IMR-90 (cell line): ENCODE measurements at regions not wholly inside any gene's neighbourhood (a gene's known extent, or its start where the extent isn't known, plus 50 kb on each side); places are given as distances from the start of the nearest gene placed in this dataset.

Experiments
- ATAC-seq: fragments of 200-7000 bp; cut with Tn5 transposase; 2 replicates; pipeline ENCODE4 v1.9.1; 2020; ENCODE audit warnings: low read depth, mild to moderate bottlenecking, moderate library complexity
- BruUV-seq: library from RNA; stranded (reverse); fragments of 400-500 nt; replicated peaks from 2 replicates; lab custom pipeline; 2021; lab: Mats Ljungman, UMichigan
- CTCF ChIA-PET: fragments of 300-600 bp; formaldehyde crosslinking; extraction: SDS; loops from one replicate; lab custom pipeline; 2021; ENCODE audit warnings: antibody characterized with exemption; lab: Yijun Ruan, JAX
- POLR2A ChIA-PET: fragments of 300-600 bp; sonication (Branson Sonifier 250); formaldehyde crosslinking; loops from one replicate; lab custom pipeline; 2022; ENCODE audit warnings: antibody characterized with exemption; ENCODE audit not compliant: unreplicated experiment; lab: Charles Lee
- DNase-seq: peaks from one replicate; pipeline ENCODE4 v3.0.0; 2013
- H2AFZ ChIP-seq: replicated peaks from 2 replicates; pipeline ENCODE3; 2013; ENCODE audit warnings: low read length, mild to moderate bottlenecking; ENCODE audit not compliant: poor library complexity
- H2AK5ac ChIP-seq: 2 replicates; pipeline ENCODE4 v1.6.1; 2013; ENCODE audit warnings: low read depth, low read length, inconsistent platforms
- H2AK9ac ChIP-seq: replicated peaks from 2 replicates; pipeline ENCODE3; 2013; ENCODE audit warnings: mild to moderate bottlenecking, low read depth, low read length, moderate library complexity; ENCODE audit not compliant: poor library complexity
- H2BK120ac ChIP-seq: 2 replicates; pipeline ENCODE4 v1.6.1; 2013; ENCODE audit warnings: low read depth, low read length, inconsistent platforms
- H2BK15ac ChIP-seq: 3 replicates; pipeline ENCODE4 v1.6.1; 2013; ENCODE audit warnings: low read depth, low read length, inconsistent platforms
- H2BK20ac ChIP-seq: 2 replicates; pipeline ENCODE4 v1.6.1; 2013; ENCODE audit warnings: low read depth, mild to moderate bottlenecking, inconsistent platforms, low read length, moderate library complexity
- H2BK5ac ChIP-seq: 2 replicates; pipeline ENCODE4 v1.6.1; 2013; ENCODE audit warnings: mild to moderate bottlenecking, low read depth, low read length, inconsistent platforms; ENCODE audit not compliant: poor library complexity, severe bottlenecking
- H3K14ac ChIP-seq: replicated peaks from 2 replicates; pipeline ENCODE4 v1.6.1; 2013; ENCODE audit warnings: low read depth, low read length, inconsistent platforms
- H3K18ac ChIP-seq: 2 replicates; pipeline ENCODE4 v1.6.1; 2013; ENCODE audit warnings: low read depth, low read length, control low read depth
- H3K23ac ChIP-seq: 2 replicates; pipeline ENCODE4 v1.6.1; 2013; ENCODE audit warnings: low read depth, low read length, inconsistent platforms
- H3K27ac ChIP-seq: 2 replicates; pipeline ENCODE4 v1.5.1; 2013; ENCODE audit warnings: mild to moderate bottlenecking, control low read depth, low read length; ENCODE audit not compliant: insufficient read depth
- H3K27me3 ChIP-seq: 2 replicates; pipeline ENCODE4 v1.6.1; 2013; ENCODE audit warnings: low read length; ENCODE audit not compliant: control insufficient read depth, insufficient read depth
- H3K36me3 ChIP-seq: 2 replicates; pipeline ENCODE4 v1.6.1; 2013; ENCODE audit warnings: low read length, mixed read lengths; ENCODE audit not compliant: control insufficient read depth, insufficient read depth
- H3K4ac ChIP-seq: 2 replicates; pipeline ENCODE4 v1.6.1; 2013; ENCODE audit warnings: low read depth, low read length, inconsistent platforms
- H3K4me1 ChIP-seq: 2 replicates; pipeline ENCODE4 v1.6.1; 2013; ENCODE audit warnings: low read length, mixed read lengths; ENCODE audit not compliant: control insufficient read depth, insufficient read depth
- H3K4me2 ChIP-seq: 2 replicates; pipeline ENCODE4 v1.6.1; 2013; ENCODE audit warnings: low read depth, mild to moderate bottlenecking, control low read depth, low read length, moderate library complexity
- H3K4me3 ChIP-seq: 2 replicates; pipeline ENCODE4 v1.5.1; 2013; ENCODE audit warnings: low read depth, mild to moderate bottlenecking, control low read depth, low read length, moderate library complexity; ENCODE audit not compliant: insufficient read depth
- H3K56ac ChIP-seq: 2 replicates; pipeline ENCODE4 v1.6.1; 2013; ENCODE audit warnings: low read length, inconsistent platforms; ENCODE audit not compliant: insufficient read depth; ENCODE audit errors: extremely low read depth
- H3K79me1 ChIP-seq, 2 experiments: 2 replicates each; pipeline ENCODE4 v1.6.1; 2013; ENCODE audit warnings: low read length in 2 of 2, inconsistent platforms in 1 of 2, low read depth in 1 of 2
- H3K9ac ChIP-seq: 2 replicates; pipeline ENCODE4 v1.6.1; 2013; ENCODE audit warnings: low read depth, low read length, control low read depth
- H3K9me1 ChIP-seq: 2 replicates; pipeline ENCODE4 v1.6.1; 2013; ENCODE audit warnings: low read length, inconsistent platforms; ENCODE audit not compliant: insufficient read depth
- H3K9me3 ChIP-seq: 2 replicates; pipeline ENCODE4 v1.6.1; 2013; ENCODE audit warnings: low read length; ENCODE audit not compliant: control insufficient read depth, insufficient read depth
- H4K20me1 ChIP-seq: 2 replicates; pipeline ENCODE4 v1.6.1; 2013; ENCODE audit warnings: low read length, inconsistent platforms; ENCODE audit not compliant: insufficient read depth
- H4K5ac ChIP-seq: 2 replicates; pipeline ENCODE4 v1.6.1; 2013; ENCODE audit warnings: mild to moderate bottlenecking, low read depth, low read length, control low read depth
- H4K8ac ChIP-seq, 2 experiments: 2 replicates each; pipeline ENCODE4 v1.6.1; 2013; ENCODE audit warnings: low read depth in 2 of 2, low read length in 2 of 2, control low read depth in 1 of 2, inconsistent platforms in 1 of 2
- H4K91ac ChIP-seq: 2 replicates; pipeline ENCODE4 v1.6.1; 2013; ENCODE audit warnings: low read depth, low read length, inconsistent platforms; ENCODE audit not compliant: insufficient read depth
- BHLHE40 ChIP-seq: fragments of 150-350 bp; IDR thresholded peaks from 2 replicates; pipeline ENCODE4 v1.6.1; 2016; ENCODE audit warnings: mild to moderate bottlenecking, low read depth, low read length
- CEBPB ChIP-seq: IDR thresholded peaks from 2 replicates; pipeline ENCODE4 v1.6.1; 2012; ENCODE audit warnings: low read depth, low read length, improper control_type of control experiment
- CHD1 ChIP-seq: IDR thresholded peaks from 2 replicates; pipeline ENCODE4 v1.6.1; 2012; ENCODE audit warnings: low read depth, low read length, improper control_type of control experiment
- ELK1 ChIP-seq: fragments of 150-350 bp; IDR thresholded peaks from 2 replicates; pipeline ENCODE4 v1.6.1; 2016; ENCODE audit warnings: low read depth, mild to moderate bottlenecking, low read length, moderate library complexity, borderline replicate concordance
- FOS ChIP-seq: fragments of 150-350 bp; IDR thresholded peaks from 2 replicates; pipeline ENCODE4 v1.6.1; 2016; ENCODE audit warnings: low read depth, low read length
- MAFK ChIP-seq: IDR thresholded peaks from 2 replicates; pipeline ENCODE4 v1.6.1; 2012; ENCODE audit warnings: low read depth, low read length, improper control_type of control experiment
- MAZ ChIP-seq: IDR thresholded peaks from 2 replicates; pipeline ENCODE4 v1.6.1; 2012; ENCODE audit warnings: low read depth, mild to moderate bottlenecking, low read length, improper control_type of control experiment, moderate library complexity, borderline replicate concordance
- MXI1 ChIP-seq: IDR thresholded peaks from 2 replicates; pipeline ENCODE4 v1.6.1; 2012; ENCODE audit warnings: low read depth, mild to moderate bottlenecking, low read length, moderate library complexity, borderline replicate concordance
- NFE2L2 ChIP-seq: fragments of 150-350 bp; IDR thresholded peaks from 2 replicates; pipeline ENCODE4 v1.6.1; 2016; ENCODE audit warnings: low read depth, mild to moderate bottlenecking, low read length
- POLR2A ChIP-seq: IDR thresholded peaks from 2 replicates; pipeline ENCODE4 v1.6.1; 2012; ENCODE audit warnings: mild to moderate bottlenecking, low read depth, low read length
- RAD21 ChIP-seq: IDR thresholded peaks from 2 replicates; pipeline ENCODE4 v1.6.1; 2012; ENCODE audit warnings: low read length, improper control_type of control experiment
- RCOR1 ChIP-seq: IDR thresholded peaks from 2 replicates; pipeline ENCODE4 v1.6.1; 2012; ENCODE audit warnings: mild to moderate bottlenecking, low read length, improper control_type of control experiment; ENCODE audit not compliant: insufficient replicate concordance
- RFX5 ChIP-seq: IDR thresholded peaks from 2 replicates; pipeline ENCODE4 v1.8.0; 2012; ENCODE audit warnings: low read depth, mild to moderate bottlenecking, low read length, moderate library complexity
- SMC3 ChIP-seq: fragments of 150-350 bp; IDR thresholded peaks from 2 replicates; pipeline ENCODE4 v1.6.1; 2016; ENCODE audit warnings: low read depth, mild to moderate bottlenecking, antibody characterized with exemption, low read length, moderate library complexity
- WGBS, 2 experiments: methylation state at CpG; one replicate each; pipeline versions ENCODE4 v1.1.5 to v1.1.7; 2013; ENCODE audit warnings: missing lambda C conversion rate in 2 of 2; ENCODE audit not compliant: insufficient read length in 1 of 2; ENCODE audit errors: extremely low coverage in 2 of 2; 5-methylcytosine and 5-hydroxymethylcytosine counted together
- dilution Hi-C: fragments of 300-500 bp; cut with HindIII; formaldehyde crosslinking; loops from one replicate; pipeline ENCODE4 v1.14.3; 2018; ENCODE audit warnings: low sequenced_read_pairs; ENCODE audit not compliant: unreplicated experiment
- in situ Hi-C: fragments of 300-500 bp; cut with MboI; formaldehyde crosslinking; loops from 3 replicates; pipeline ENCODE4 v1.14.3; 2019; ENCODE audit warnings: low sequenced_read_pairs, inconsistent platforms, mixed read lengths
- intact Hi-C: fragments of 100-400 bp; cut with micrococcal nuclease; formaldehyde crosslinking; loops from 2 replicates; pipeline ENCODE4 v1.10.0; 2022
- TF ChIP-seq, protein P1 (sequence below): conservative IDR thresholded peaks from 2 replicates; pipeline ENCODE4 v1.5.1; 2012; ENCODE audit warnings: mild to moderate bottlenecking, low read depth, low read length, improper control_type of control experiment
- TF ChIP-seq, protein P2 (sequence below): fragments of 150-350 bp; IDR thresholded peaks from 2 replicates; pipeline ENCODE4 v1.6.1; 2017; ENCODE audit warnings: mild to moderate bottlenecking, antibody characterized with exemption, low read length, low read depth

GRCh38 chr3:61422945-61423673, 138.3 kb upstream of the PTPRG start:
- no TSS peak for BruUV-seq

More at GRCh38 chr3:61422945-61423673, 138.3 kb upstream of the PTPRG start:
- intact Hi-C loops (no loop called here), dilution Hi-C loops (no loop called here), in situ Hi-C loops (no loop called here)
- no peaks in the 10 kb centered on the region for H4K20me1 ChIP-seq
- no peak overlapping the region for H2AK5ac ChIP-seq
- TF ChIP-seq BHLHE40 (no peak), POLR2A (no peak), SMC3 (no peak), MAFK (no peak), MAZ (no peak), ELK1 (no peak), FOS (no peak), CEBPB (no peak), CHD1 (no peak), RAD21 (no peak), NFE2L2 (no peak), RCOR1 (no peak), RFX5 (no peak), MXI1 (no peak)
- TF ChIP-seq, protein P1, sequence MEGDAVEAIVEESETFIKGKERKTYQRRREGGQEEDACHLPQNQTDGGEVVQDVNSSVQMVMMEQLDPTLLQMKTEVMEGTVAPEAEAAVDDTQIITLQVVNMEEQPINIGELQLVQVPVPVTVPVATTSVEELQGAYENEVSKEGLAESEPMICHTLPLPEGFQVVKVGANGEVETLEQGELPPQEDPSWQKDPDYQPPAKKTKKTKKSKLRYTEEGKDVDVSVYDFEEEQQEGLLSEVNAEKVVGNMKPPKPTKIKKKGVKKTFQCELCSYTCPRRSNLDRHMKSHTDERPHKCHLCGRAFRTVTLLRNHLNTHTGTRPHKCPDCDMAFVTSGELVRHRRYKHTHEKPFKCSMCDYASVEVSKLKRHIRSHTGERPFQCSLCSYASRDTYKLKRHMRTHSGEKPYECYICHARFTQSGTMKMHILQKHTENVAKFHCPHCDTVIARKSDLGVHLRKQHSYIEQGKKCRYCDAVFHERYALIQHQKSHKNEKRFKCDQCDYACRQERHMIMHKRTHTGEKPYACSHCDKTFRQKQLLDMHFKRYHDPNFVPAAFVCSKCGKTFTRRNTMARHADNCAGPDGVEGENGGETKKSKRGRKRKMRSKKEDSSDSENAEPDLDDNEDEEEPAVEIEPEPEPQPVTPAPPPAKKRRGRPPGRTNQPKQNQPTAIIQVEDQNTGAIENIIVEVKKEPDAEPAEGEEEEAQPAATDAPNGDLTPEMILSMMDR, result no peak
- TF ChIP-seq, protein P2, sequence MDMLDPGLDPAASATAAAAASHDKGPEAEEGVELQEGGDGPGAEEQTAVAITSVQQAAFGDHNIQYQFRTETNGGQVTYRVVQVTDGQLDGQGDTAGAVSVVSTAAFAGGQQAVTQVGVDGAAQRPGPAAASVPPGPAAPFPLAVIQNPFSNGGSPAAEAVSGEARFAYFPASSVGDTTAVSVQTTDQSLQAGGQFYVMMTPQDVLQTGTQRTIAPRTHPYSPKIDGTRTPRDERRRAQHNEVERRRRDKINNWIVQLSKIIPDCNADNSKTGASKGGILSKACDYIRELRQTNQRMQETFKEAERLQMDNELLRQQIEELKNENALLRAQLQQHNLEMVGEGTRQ, result no peak
- no peak overlapping the region for H2AFZ ChIP-seq
- H3K9ac ChIP-seq, result no peak overlapping the region
- no peak overlapping the region for H3K56ac ChIP-seq
- no peaks in the 10 kb centered on the region for H3K9me3 ChIP-seq
- H3K18ac ChIP-seq, result no peak overlapping the region
- H3K9me1 ChIP-seq, result no peaks in the 10 kb centered on the region
- no peak overlapping the region for H4K5ac ChIP-seq
- ChIA-PET CTCF (no interaction called here), POLR2A (no interaction called here)
- H3K14ac ChIP-seq, result no peak overlapping the region
- H3K4ac ChIP-seq, result no peak overlapping the region
- H3K4me3 ChIP-seq, result no peak overlapping the region
- H4K8ac ChIP-seq, result no peak overlapping the region
- ATAC-seq (no peak), DNase-seq (no peak)
- no peaks in the 10 kb centered on the region for H3K27me3 ChIP-seq
- H4K91ac ChIP-seq, result no peak overlapping the region
- H3K4me1 ChIP-seq, result no peaks in the 10 kb centered on the region
- no peak overlapping the region for H2BK20ac ChIP-seq
- no peak overlapping the region for H2BK15ac ChIP-seq
- H2BK120ac ChIP-seq, result no peak overlapping the region
- H3K27ac ChIP-seq, result no peak overlapping the region
- no peak overlapping the region for H3K4me2 ChIP-seq
- H3K36me3 ChIP-seq, result no peaks in the 10 kb centered on the region
- H3K23ac ChIP-seq, result no peak overlapping the region
- no peak overlapping the region for H2AK9ac ChIP-seq
- whole genome bisulfite sequencing, 2 experiments, result no CpG with 5 or more reads among the region's 1 CpG
- H2BK5ac ChIP-seq, result no peak overlapping the region
- H3K79me1 ChIP-seq, result no peaks in the 10 kb centered on the region
